SK-N-SH (cell line): ENCODE measurements at regions not wholly inside any gene's neighbourhood (a gene's known extent, or its start where the extent isn't known, plus 50 kb on each side); places are given as distances from the start of the nearest gene placed in this dataset.
"Not testable (repeated sequence)": the region's sequence is repeated elsewhere in the genome, so short reads cannot be mapped to it uniquely, and the experiment has no call there.

Experiments used
- CTCF ChIA-PET: fragments of 300-600, 350-600 bp; formaldehyde crosslinking; extraction: SDS; loops from one replicate; lab custom pipeline; 2021; lab: Yijun Ruan, JAX
- POLR2A ChIA-PET: fragments of 350-600 bp; sonication (Branson Sonifier 250); formaldehyde crosslinking; extraction: SDS; loops from one replicate; lab custom pipeline; 2020; ENCODE audit warnings: antibody characterized with exemption, inconsistent platforms; lab: Yijun Ruan, JAX
- DNase-seq: peaks from one replicate; pipeline ENCODE4 v3.0.0; 2012
- H2AFZ ChIP-seq: fragments of 200-600 bp; sonication (generic); 2 replicates; pipeline ENCODE4 v1.8.1; 2016; ENCODE audit warnings: antibody characterized with exemption, mild to moderate bottlenecking, low read depth
- H3F3A ChIP-seq: fragments of 200-600 bp; sonication (generic); replicated peaks from 2 replicates; pipeline ENCODE3; 2016; ENCODE audit warnings: antibody characterized with exemption, mild to moderate bottlenecking; ENCODE audit not compliant: insufficient read depth
- H3K27ac ChIP-seq, 2 experiments: fragments of 200-500 bp in 1 of 2; fragments of 200-600 bp in 1 of 2; sonication (Bioruptor generic) in 1 of 2; sonication (generic), shearing (Covaris generic) in 1 of 2; 2 replicates each; pipeline versions ENCODE4 v1.5.1 to v1.6.1; 2014 to 2016; ENCODE audit warnings: low read depth in 2 of 2, inconsistent platforms in 1 of 2, low read length in 1 of 2, mild to moderate bottlenecking in 1 of 2, mixed read lengths in 1 of 2
- H3K27me3 ChIP-seq: fragments of 200-600 bp; sonication (generic), shearing (Covaris generic); 2 replicates; pipeline ENCODE4 v1.6.1; 2016; ENCODE audit warnings: mixed run types; ENCODE audit not compliant: insufficient read depth
- H3K36me3 ChIP-seq, 2 experiments: fragments of 200-500 bp in 1 of 2; fragments of 200-600 bp in 1 of 2; sonication (Bioruptor generic) in 1 of 2; sonication (generic) in 1 of 2; replicated peaks in 1 of 2; 2 replicates each; pipeline versions ENCODE3 to v1.5.1; 2014 to 2016; ENCODE audit warnings: low read length in 1 of 2, mild to moderate bottlenecking in 1 of 2; ENCODE audit not compliant: insufficient read depth in 2 of 2, control insufficient read depth in 1 of 2
- H3K4me1 ChIP-seq, 2 experiments: fragments of 200-500 bp in 1 of 2; fragments of 200-600 bp in 1 of 2; sonication (Bioruptor generic) in 1 of 2; sonication (generic), shearing (Covaris generic) in 1 of 2; 2 replicates each; pipeline versions ENCODE4 v1.5.1 to v1.6.1; 2014 to 2016; ENCODE audit warnings: low read depth in 1 of 2, low read length in 1 of 2, mixed run types in 1 of 2; ENCODE audit not compliant: insufficient read depth in 2 of 2, control insufficient read depth in 1 of 2
- H3K4me2 ChIP-seq: fragments of 200-600 bp; sonication (generic), shearing (Covaris generic); 2 replicates; pipeline ENCODE4 v1.6.1; 2017; ENCODE audit warnings: mixed run types
- H3K4me3 ChIP-seq, 2 experiments: fragments of 200-500 bp in 1 of 2; fragments of 200-600 bp in 1 of 2; sonication (Bioruptor generic) in 1 of 2; sonication (generic), shearing (Covaris generic) in 1 of 2; 2 replicates each; pipeline versions ENCODE4 v1.5.1 to v1.8.1; 2014 to 2016; ENCODE audit warnings: low read depth in 2 of 2, inconsistent platforms in 1 of 2, low read length in 1 of 2, mild to moderate bottlenecking in 1 of 2, mixed read lengths in 1 of 2, moderate library complexity in 1 of 2
- H3K79me2 ChIP-seq: fragments of 200-600 bp; sonication (generic); 2 replicates; pipeline ENCODE4 v1.8.1; 2017; ENCODE audit warnings: mild to moderate bottlenecking; ENCODE audit not compliant: insufficient read depth
- H3K9ac ChIP-seq: fragments of 200-600 bp; sonication (generic); 2 replicates; pipeline ENCODE4 v1.6.1; 2017; ENCODE audit warnings: mixed run types
- H3K9me2 ChIP-seq: fragments of 200-600 bp; sonication (generic); 2 replicates; pipeline ENCODE4 v1.6.1; 2017; ENCODE audit warnings: mixed run types
- H3K9me3 ChIP-seq: fragments of 200-600 bp; sonication (generic); 2 replicates; pipeline ENCODE4 v1.6.1; 2017; ENCODE audit warnings: mixed run types, mild to moderate bottlenecking, moderate library complexity
- H4K20me1 ChIP-seq: fragments of 200-600 bp; sonication (generic); 2 replicates; pipeline ENCODE4 v1.6.1; 2017; ENCODE audit warnings: mild to moderate bottlenecking, mixed run types; ENCODE audit not compliant: insufficient read depth
- EZH2phosphoT487 ChIP-seq: fragments of 200-600 bp; sonication (generic); IDR thresholded peaks from 2 replicates; pipeline ENCODE4 v1.6.1; 2017; ENCODE audit warnings: low read depth, mixed run types, mild to moderate bottlenecking, antibody characterized with exemption, moderate library complexity, borderline replicate concordance
- FOXM1 ChIP-seq: IDR thresholded peaks from 2 replicates; pipeline ENCODE4 v1.4.0; 2012; ENCODE audit warnings: low read depth, mild to moderate bottlenecking
- GABPA ChIP-seq: IDR thresholded peaks from 2 replicates; pipeline ENCODE4 v1.4.0; 2012; ENCODE audit warnings: low read depth, mild to moderate bottlenecking
- JUND ChIP-seq: IDR thresholded peaks from 2 replicates; pipeline ENCODE4 v1.4.0; 2012
- MXI1 ChIP-seq: IDR thresholded peaks from 2 replicates; pipeline ENCODE4 v1.6.1; 2012; ENCODE audit warnings: mild to moderate bottlenecking, low read depth, low read length, improper control_type of control experiment
- NFIC ChIP-seq: IDR thresholded peaks from 2 replicates; pipeline ENCODE4 v1.4.0; 2012; ENCODE audit warnings: borderline replicate concordance
- NRF1 ChIP-seq: IDR thresholded peaks from 2 replicates; pipeline ENCODE4 v1.6.1; 2012; ENCODE audit warnings: low read depth, mild to moderate bottlenecking, low read length
- RCOR1 ChIP-seq: fragments of 150-350 bp; IDR thresholded peaks from 2 replicates; pipeline ENCODE4 v1.6.1; 2017; ENCODE audit warnings: antibody characterized with exemption, low read length
- SIN3A ChIP-seq: IDR thresholded peaks from 2 replicates; pipeline ENCODE4 v1.6.1; 2012; ENCODE audit warnings: low read depth, mild to moderate bottlenecking, low read length, moderate library complexity, borderline replicate concordance
- SMC3 ChIP-seq: IDR thresholded peaks from 2 replicates; pipeline ENCODE4 v1.6.1; 2012; ENCODE audit warnings: low read depth, low read length, improper control_type of control experiment
- TEAD4 ChIP-seq: IDR thresholded peaks from 2 replicates; pipeline ENCODE4 v1.4.0; 2012; ENCODE audit warnings: mild to moderate bottlenecking, borderline replicate concordance; ENCODE audit not compliant: insufficient read depth
- YY1 ChIP-seq: IDR thresholded peaks from 2 replicates; pipeline ENCODE4 v1.4.0; 2012; ENCODE audit warnings: low read depth, mild to moderate bottlenecking
- WGBS: methylation state at CpG from one replicate; pipeline ENCODE4 v1.1.6; 2017; ENCODE audit warnings: low lambda C conversion rate; 5-methylcytosine and 5-hydroxymethylcytosine counted together
- TF ChIP-seq, protein P1 (sequence below): IDR thresholded peaks from 2 replicates; pipeline ENCODE4 v1.4.0; 2012; ENCODE audit warnings: low read depth
- TF ChIP-seq, protein P2 (sequence below): fragments of 150-350 bp; IDR thresholded peaks from 2 replicates; pipeline ENCODE4 v1.6.1; 2017; ENCODE audit warnings: antibody characterized with exemption, low read length, low read depth, borderline replicate concordance
- TF ChIP-seq, protein P3 (sequence below): IDR thresholded peaks from 2 replicates; pipeline ENCODE4 v1.4.0; 2012; ENCODE audit warnings: low read depth, borderline replicate concordance

DNA sequence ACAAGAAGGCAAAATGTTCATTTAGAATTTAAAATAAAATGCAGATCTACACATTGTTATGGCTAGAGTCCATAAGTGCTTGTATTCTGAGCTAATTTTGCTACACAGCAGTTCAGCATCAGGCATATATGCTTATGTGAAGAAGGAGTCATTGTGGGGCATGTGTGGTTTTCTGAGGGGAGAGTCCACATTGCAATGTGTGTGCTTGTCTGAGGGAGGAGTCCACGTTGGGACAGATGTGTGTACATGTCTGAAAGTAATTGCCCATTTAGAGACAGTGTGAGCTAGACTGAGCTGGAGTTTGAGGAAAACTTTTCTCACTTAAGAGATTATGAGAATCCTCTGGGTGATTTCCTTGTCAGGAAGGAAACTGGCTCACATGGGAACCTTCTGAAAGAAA, 767.9 kb downstream of the TMEM121 start:
- Histone ChIP-seq H2AFZ (no peak overlapping the region), H3K36me3 (no peaks in the 10 kb centered on the region), H3K27me3 (peaks cover 5% of the 10 kb centered on the region; the same call in 1 of the 2 replicates), H4K20me1 (no peaks in the 10 kb centered on the region), H3K4me2 (no peak overlapping the region), H3K4me3 (no peak overlapping the region), H3K9ac (no peak overlapping the region), H3F3A (no peaks in the 10 kb centered on the region), H3K4me1 (no peaks in the 10 kb centered on the region), H3K9me3 (no peaks in the 10 kb centered on the region), H3K9me2 (no peaks in the 10 kb centered on the region), H3K27ac (no peak overlapping the region), H3K79me2 (no peaks in the 10 kb centered on the region)
- TF ChIP-seq NRF1 (no peak), EZH2phosphoT487 (no peak), GABPA (no peak), JUND (no peak), NFIC (no peak), MXI1 (no peak), YY1 (no peak), FOXM1 (no peak), TEAD4 (no peak), RCOR1 (no peak), SIN3A (no peak), SMC3 (no peak)
- TF ChIP-seq, protein P1, sequence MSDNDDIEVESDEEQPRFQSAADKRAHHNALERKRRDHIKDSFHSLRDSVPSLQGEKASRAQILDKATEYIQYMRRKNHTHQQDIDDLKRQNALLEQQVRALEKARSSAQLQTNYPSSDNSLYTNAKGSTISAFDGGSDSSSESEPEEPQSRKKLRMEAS = no peak
- TF ChIP-seq, protein P2, sequence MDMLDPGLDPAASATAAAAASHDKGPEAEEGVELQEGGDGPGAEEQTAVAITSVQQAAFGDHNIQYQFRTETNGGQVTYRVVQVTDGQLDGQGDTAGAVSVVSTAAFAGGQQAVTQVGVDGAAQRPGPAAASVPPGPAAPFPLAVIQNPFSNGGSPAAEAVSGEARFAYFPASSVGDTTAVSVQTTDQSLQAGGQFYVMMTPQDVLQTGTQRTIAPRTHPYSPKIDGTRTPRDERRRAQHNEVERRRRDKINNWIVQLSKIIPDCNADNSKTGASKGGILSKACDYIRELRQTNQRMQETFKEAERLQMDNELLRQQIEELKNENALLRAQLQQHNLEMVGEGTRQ = no peak
- TF ChIP-seq, protein P3, sequence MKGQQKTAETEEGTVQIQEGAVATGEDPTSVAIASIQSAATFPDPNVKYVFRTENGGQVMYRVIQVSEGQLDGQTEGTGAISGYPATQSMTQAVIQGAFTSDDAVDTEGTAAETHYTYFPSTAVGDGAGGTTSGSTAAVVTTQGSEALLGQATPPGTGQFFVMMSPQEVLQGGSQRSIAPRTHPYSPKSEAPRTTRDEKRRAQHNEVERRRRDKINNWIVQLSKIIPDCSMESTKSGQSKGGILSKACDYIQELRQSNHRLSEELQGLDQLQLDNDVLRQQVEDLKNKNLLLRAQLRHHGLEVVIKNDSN = no peak
- ChIA-PET CTCF (no interaction called here), POLR2A (no interaction called here)
- no peak for DNase-seq
- WGBS = 0% methylated on average over 1 of the region's 1 CpG

DNA sequence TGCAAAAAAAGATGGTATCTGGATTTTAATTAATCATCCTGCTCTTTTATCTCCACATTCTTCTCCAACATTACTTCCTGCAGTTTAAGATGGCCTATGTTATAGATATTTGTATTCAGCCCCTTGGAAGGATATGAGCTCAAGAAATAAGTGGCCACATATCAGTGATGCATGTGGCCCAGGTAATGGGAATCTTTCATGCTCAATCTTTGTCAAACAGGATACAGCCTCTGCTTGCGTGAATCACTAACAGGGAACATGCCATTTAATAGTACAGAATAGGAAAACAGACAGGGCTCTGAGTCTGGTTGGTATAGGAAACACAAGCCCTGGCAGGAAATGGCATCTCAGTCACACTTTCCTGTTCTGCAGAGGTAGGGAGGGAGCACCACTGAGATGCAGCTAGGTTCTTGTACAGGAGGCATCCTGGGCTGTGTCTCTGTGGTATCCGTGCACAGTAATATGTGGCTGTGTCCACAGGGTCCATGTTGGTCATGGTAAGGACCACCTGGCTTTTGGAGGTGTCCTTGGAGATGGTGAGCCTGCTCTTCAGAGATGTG, 774.6 kb downstream of the TMEM121 start:
- H3K79me2 ChIP-seq, H2AFZ ChIP-seq, H3K4me3 ChIP-seq, H3K9ac ChIP-seq, H3F3A ChIP-seq, H3K27me3 ChIP-seq, CTCF ChIA-PET, H3K9me3 ChIP-seq, H3K9me2 ChIP-seq, H3K4me1 ChIP-seq, H3K4me2 ChIP-seq, DNase-seq, POLR2A ChIA-PET, H3K36me3 ChIP-seq, H4K20me1 ChIP-seq, H3K27ac ChIP-seq: not testable (repeated sequence)
- WGBS = 0% methylated on average over 2 of the region's 2 CpGs

DNA sequence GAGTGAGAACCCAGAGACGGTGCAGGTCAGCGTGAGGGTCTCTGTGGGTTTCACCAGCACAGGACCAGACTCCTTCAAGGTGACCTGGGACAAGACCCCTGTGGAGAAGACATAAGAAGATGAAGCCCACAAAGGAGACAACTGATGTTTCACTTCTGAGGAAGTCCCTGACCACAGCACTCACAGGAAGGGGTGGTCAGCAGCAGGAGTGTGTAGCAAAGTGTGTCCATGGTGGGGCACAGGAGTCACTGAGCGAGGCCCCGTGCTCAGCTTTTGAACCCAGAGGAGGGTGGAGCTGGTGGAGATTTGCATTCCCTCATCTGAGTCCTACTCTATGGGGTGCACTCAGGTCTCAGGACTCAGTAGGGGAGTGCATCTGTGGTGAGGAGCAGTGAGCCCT, 775.2 kb downstream of the TMEM121 start:
- H3K9ac ChIP-seq, H3K4me1 ChIP-seq, H3K9me2 ChIP-seq, H3K36me3 ChIP-seq, CTCF ChIA-PET, H3F3A ChIP-seq, DNase-seq, H2AFZ ChIP-seq, H4K20me1 ChIP-seq, H3K27ac ChIP-seq, H3K9me3 ChIP-seq, H3K27me3 ChIP-seq, H3K4me3 ChIP-seq, H3K4me2 ChIP-seq, H3K79me2 ChIP-seq, POLR2A ChIA-PET: not testable (repeated sequence)
- WGBS = 6% methylated on average over 2 of the region's 4 CpGs
